Testis (tissue), 2 donors: ENCODE measurements at regions not wholly inside any gene's neighbourhood (a gene's known extent, or its start where the extent isn't known, plus 50 kb on each side); places are given as distances from the start of the nearest gene placed in this dataset.

Experiments
- DNase-seq: peaks from one replicate; pipeline ENCODE4 v3.0.0-alpha.2; 2019
- H3K27ac ChIP-seq, 2 donors: fragments of 200-600 bp; sonication (generic); one replicate each; pipeline ENCODE4 v1.5.1; 2019
- H3K27me3 ChIP-seq: fragments of 200-600 bp; sonication (generic); one replicate; pipeline ENCODE4 v1.5.1; 2019
- H3K36me3 ChIP-seq: fragments of 200-600 bp; sonication (generic); one replicate; pipeline ENCODE4 v1.5.1; 2017; ENCODE audit warnings: low read depth; ENCODE audit errors: missing control alignments
- H3K4me1 ChIP-seq: fragments of 200-600 bp; sonication (generic); one replicate; pipeline ENCODE4 v1.5.1; 2019
- H3K4me3 ChIP-seq, 2 donors: fragments of 200-600 bp; sonication (generic); one replicate each; pipeline ENCODE4 v1.5.1; 2017 to 2019
- H3K9me3 ChIP-seq: fragments of 200-600 bp; sonication (generic); one replicate; pipeline ENCODE4 v1.5.1; 2017
- POLR2A ChIP-seq: fragments of 450-650 bp; IDR thresholded peaks from one replicate; pipeline ENCODE4 v1.6.1; 2017; ENCODE audit warnings: antibody characterized with exemption, mild to moderate bottlenecking, moderate library complexity
- WGBS, 2 donors: methylation state at CpG; one replicate each; pipeline ENCODE4 v1.1.5; 2018; 5-methylcytosine and 5-hydroxymethylcytosine counted together
- intact Hi-C: fragments of 100-400 bp; cut with DNase I; formaldehyde crosslinking; loops from one replicate; pipeline ENCODE4 v1.15.1; 2023; ENCODE audit warnings: low total_unique reads
- TF ChIP-seq, protein P1 (sequence below), 3 experiments: fragments of 450-650 bp in 2 of 3; fragments of 200-600 bp in 1 of 3; sonication (generic) in 1 of 3; IDR thresholded peaks; one replicate each; pipeline ENCODE4 v1.5.1; 2016 to 2019; ENCODE audit warnings: antibody characterized with exemption in 3 of 3, mild to moderate bottlenecking in 2 of 3, moderate library complexity in 1 of 3

DNA sequence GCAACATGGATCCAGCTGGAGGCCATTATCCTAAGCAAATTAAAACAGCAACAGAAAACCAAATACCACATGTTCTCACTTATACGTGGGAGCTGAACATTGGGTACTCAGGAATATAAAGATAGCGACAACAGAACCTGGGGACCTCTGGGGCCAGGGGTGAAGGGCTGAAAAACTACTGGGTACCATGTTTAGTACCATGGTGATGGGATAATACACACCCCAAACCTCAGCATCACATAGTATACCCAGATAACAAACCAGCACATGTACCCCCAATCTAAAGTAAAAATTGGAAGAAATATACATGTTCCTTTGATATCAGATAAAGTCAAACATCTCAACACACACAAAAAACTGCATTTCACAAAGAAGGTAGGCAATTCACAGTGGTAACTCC lies 876.2 kb downstream of the TBL1XR1 start:
- H3K27me3 ChIP-seq = no peaks in the 10 kb centered on the region
- 79 to 93% methylated on average over 2 of the region's 2 CpGs for WGBS, 2 donors

GRCh38 chr3:176313426-176313825 lies 883.9 kb downstream of the TBL1XR1 start:
- Histone ChIP-seq H3K27ac (no peak overlapping the region), H3K9me3 (no peaks in the 10 kb centered on the region), H3K27me3 (no peaks in the 10 kb centered on the region), H3K4me1 (no peaks in the 10 kb centered on the region), H3K4me3 (no peak overlapping the region), H3K36me3 (no peaks in the 10 kb centered on the region)
- intact Hi-C loops = no loop called here
- DNase-seq = no peak
- TF ChIP-seq, protein P1, sequence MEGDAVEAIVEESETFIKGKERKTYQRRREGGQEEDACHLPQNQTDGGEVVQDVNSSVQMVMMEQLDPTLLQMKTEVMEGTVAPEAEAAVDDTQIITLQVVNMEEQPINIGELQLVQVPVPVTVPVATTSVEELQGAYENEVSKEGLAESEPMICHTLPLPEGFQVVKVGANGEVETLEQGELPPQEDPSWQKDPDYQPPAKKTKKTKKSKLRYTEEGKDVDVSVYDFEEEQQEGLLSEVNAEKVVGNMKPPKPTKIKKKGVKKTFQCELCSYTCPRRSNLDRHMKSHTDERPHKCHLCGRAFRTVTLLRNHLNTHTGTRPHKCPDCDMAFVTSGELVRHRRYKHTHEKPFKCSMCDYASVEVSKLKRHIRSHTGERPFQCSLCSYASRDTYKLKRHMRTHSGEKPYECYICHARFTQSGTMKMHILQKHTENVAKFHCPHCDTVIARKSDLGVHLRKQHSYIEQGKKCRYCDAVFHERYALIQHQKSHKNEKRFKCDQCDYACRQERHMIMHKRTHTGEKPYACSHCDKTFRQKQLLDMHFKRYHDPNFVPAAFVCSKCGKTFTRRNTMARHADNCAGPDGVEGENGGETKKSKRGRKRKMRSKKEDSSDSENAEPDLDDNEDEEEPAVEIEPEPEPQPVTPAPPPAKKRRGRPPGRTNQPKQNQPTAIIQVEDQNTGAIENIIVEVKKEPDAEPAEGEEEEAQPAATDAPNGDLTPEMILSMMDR (IDR thresholded peaks at IDR 0.05) = no peak
- TF ChIP-seq POLR2A = no peak
- 62 to 96% methylated on average over 3 of the region's 3 CpGs for WGBS, 2 donors

More for the DNA sequence above, 876.2 kb downstream of the TBL1XR1 start:
- TF ChIP-seq, protein P1 (IDR thresholded peaks at IDR 0.05) = no peak
- no peak for TF ChIP-seq POLR2A
- H3K9me3 ChIP-seq = no peaks in the 10 kb centered on the region
- DNase-seq = no peak
- H3K4me1 ChIP-seq = no peaks in the 10 kb centered on the region
- H3K36me3 ChIP-seq = no peaks in the 10 kb centered on the region
- no peak overlapping the region for H3K27ac ChIP-seq
- intact Hi-C loops = no loop called here
- H3K4me3 ChIP-seq = no peak overlapping the region

GRCh38 chr3:176310641-176311040 lies 886.6 kb downstream of the TBL1XR1 start:
- no peak for DNase-seq
- intact Hi-C loops = no loop called here
- H3K36me3 ChIP-seq = no peaks in the 10 kb centered on the region
- TF ChIP-seq, protein P1 (IDR thresholded peaks at IDR 0.05) = no peak
- no peak for TF ChIP-seq POLR2A
- H3K27ac ChIP-seq = no peak overlapping the region
- no peaks in the 10 kb centered on the region for H3K9me3 ChIP-seq
- no peaks in the 10 kb centered on the region for H3K4me1 ChIP-seq
- H3K4me3 ChIP-seq = no peak overlapping the region
- WGBS, 2 donors = 83% methylated on average over 4 of the region's 4 CpGs
- H3K27me3 ChIP-seq = no peaks in the 10 kb centered on the region

DNA sequence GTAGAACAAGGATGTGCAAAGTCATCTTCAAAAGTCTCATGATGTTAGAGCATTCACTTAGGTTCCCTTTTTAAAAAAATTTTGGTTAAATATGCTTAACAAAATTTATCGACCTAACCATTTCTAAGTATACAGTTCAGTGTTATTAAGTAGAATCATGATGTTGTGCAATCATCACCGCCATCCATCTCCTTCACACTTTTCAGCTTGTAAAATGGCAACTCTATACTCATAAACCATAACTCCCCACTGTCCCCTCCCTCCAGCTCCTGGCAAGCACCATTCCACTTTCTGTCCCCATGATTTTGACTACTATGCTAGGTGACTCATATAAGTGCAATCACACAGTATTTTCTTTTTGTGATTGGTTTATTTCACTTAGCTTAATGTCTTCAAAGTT lies 895.0 kb downstream of the TBL1XR1 start:
- H3K4me1 ChIP-seq = no peaks in the 10 kb centered on the region
- H3K27me3 ChIP-seq = no peaks in the 10 kb centered on the region
- H3K9me3 ChIP-seq = no peaks in the 10 kb centered on the region
- intact Hi-C loops = no loop called here
- no peak for TF ChIP-seq POLR2A
- TF ChIP-seq, protein P1 (IDR thresholded peaks at IDR 0.05) = no peak
- no peaks in the 10 kb centered on the region for H3K36me3 ChIP-seq
- no peak overlapping the region for H3K27ac ChIP-seq
- no peak overlapping the region for H3K4me3 ChIP-seq
- no peak for DNase-seq
- WGBS, 2 donors = 89 to 96% methylated on average over 2 of the region's 2 CpGs

- no peak overlapping the region for H3K27ac ChIP-seq
- no peaks in the 10 kb centered on the region for H3K27me3 ChIP-seq
- no peak overlapping the region for H3K4me3 ChIP-seq
- no peaks in the 10 kb centered on the region for H3K9me3 ChIP-seq
- 64 to 83% methylated on average over 1 of the region's 1 CpG for WGBS, 2 donors
- H3K4me1 ChIP-seq = no peaks in the 10 kb centered on the region
- TF ChIP-seq POLR2A = no peak
- TF ChIP-seq, protein P1 (IDR thresholded peaks at IDR 0.05) = no peak
- H3K36me3 ChIP-seq = no peaks in the 10 kb centered on the region
- intact Hi-C loops = no loop called here
- DNase-seq = no peak
Observed at GRCh38 chr3:176296066-176296597, 901.1 kb downstream of the TBL1XR1 start.
